Upper lobe of left lung (tissue), 4 donors: ENCODE measurements at regions not wholly inside any gene's neighbourhood (a gene's known extent, or its start where the extent isn't known, plus 50 kb on each side); places are given as distances from the start of the nearest gene placed in this dataset.

Experiments used
- POLR2AphosphoS5 ChIP-seq, 2 donors: sonication (generic); formaldehyde crosslinking; IDR thresholded peaks; one replicate each; pipeline ENCODE4 v1.5.1; 2017; ENCODE audit warnings: antibody characterized with exemption in 2 of 2
- TF ChIP-seq, protein P1 (sequence below), 6 experiments: fragments of 450-650 bp in 4 of 6; fragments of 200-600 bp in 2 of 6; sonication (generic) in 2 of 6; IDR thresholded peaks; one replicate each; pipeline ENCODE4 v1.5.1; 2016 to 2019; ENCODE audit warnings: antibody characterized with exemption in 6 of 6

DNA sequence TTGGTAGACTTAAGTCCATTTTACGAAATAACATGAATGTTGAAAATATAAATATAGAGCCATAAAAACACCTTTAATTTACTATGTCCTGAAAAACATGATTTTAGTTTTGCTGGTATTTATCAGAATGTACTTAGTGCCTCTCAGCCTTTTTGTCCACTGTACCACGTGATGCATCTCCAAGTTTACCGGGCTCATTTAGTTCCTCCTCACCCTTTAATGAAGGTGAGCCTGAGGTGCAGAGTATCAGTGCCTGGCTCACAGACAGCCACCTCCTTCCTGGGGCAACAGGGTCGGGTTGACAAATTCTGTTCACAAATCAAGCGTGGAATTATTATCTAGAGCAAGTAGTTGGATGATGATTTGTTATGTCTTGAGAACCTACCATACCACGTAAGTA, 420.5 kb upstream of the MEIS1 start:
- TF ChIP-seq POLR2AphosphoS5 (IDR thresholded peaks at IDR 0.05) = no peak
- TF ChIP-seq, protein P1, sequence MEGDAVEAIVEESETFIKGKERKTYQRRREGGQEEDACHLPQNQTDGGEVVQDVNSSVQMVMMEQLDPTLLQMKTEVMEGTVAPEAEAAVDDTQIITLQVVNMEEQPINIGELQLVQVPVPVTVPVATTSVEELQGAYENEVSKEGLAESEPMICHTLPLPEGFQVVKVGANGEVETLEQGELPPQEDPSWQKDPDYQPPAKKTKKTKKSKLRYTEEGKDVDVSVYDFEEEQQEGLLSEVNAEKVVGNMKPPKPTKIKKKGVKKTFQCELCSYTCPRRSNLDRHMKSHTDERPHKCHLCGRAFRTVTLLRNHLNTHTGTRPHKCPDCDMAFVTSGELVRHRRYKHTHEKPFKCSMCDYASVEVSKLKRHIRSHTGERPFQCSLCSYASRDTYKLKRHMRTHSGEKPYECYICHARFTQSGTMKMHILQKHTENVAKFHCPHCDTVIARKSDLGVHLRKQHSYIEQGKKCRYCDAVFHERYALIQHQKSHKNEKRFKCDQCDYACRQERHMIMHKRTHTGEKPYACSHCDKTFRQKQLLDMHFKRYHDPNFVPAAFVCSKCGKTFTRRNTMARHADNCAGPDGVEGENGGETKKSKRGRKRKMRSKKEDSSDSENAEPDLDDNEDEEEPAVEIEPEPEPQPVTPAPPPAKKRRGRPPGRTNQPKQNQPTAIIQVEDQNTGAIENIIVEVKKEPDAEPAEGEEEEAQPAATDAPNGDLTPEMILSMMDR (IDR thresholded peaks at IDR 0.05) = no peak
